Fibroblast of lung (primary cell): ENCODE measurements at regions not wholly inside any gene's neighbourhood (a gene's known extent, or its start where the extent isn't known, plus 50 kb on each side); places are given as distances from the start of the nearest gene placed in this dataset.

Source experiments
- DNase-seq, 2 donors: peaks; one replicate each; pipeline versions ENCODE4 v3.0.0 to v3.0.0-alpha.2; 2010; ENCODE audit warnings: low read depth in 2 of 2
- H2AFZ ChIP-seq: 2 replicates; pipeline ENCODE4 v1.5.1; 2012; ENCODE audit warnings: low read length, control low read depth, inconsistent platforms
- H3K27ac ChIP-seq: 2 replicates; pipeline ENCODE4 v1.5.1; 2011; ENCODE audit warnings: low read length, control low read depth; ENCODE audit not compliant: insufficient read depth
- H3K27me3 ChIP-seq: 2 replicates; pipeline ENCODE4 v1.5.1; 2011; ENCODE audit warnings: mild to moderate bottlenecking, low read length; ENCODE audit not compliant: control insufficient read depth, insufficient read depth
- H3K36me3 ChIP-seq: 2 replicates; pipeline ENCODE4 v1.5.1; 2011; ENCODE audit warnings: low read length; ENCODE audit not compliant: control insufficient read depth, insufficient read depth
- H3K4me1 ChIP-seq: 2 replicates; pipeline ENCODE4 v1.5.1; 2011; ENCODE audit warnings: low read length; ENCODE audit not compliant: control insufficient read depth, insufficient read depth; ENCODE audit errors: extremely low read depth
- H3K4me2 ChIP-seq: 2 replicates; pipeline ENCODE4 v1.5.1; 2011; ENCODE audit warnings: low read length, control low read depth; ENCODE audit not compliant: insufficient read depth; ENCODE audit errors: extremely low read depth
- H3K4me3 ChIP-seq, 4 experiments: fragments of 200-600 bp in 1 of 4; sonication (generic) in 1 of 4; replicated peaks in 1 of 4; 2 replicates each; pipeline ENCODE4 v1.5.1; 2011 to 2016; ENCODE audit warnings: low read length in 4 of 4, low read depth in 3 of 4, mild to moderate bottlenecking in 3 of 4, control low read depth in 2 of 4, inconsistent platforms in 1 of 4, mixed read lengths in 1 of 4; ENCODE audit not compliant: insufficient read depth in 1 of 4; ENCODE audit errors: control extremely low read depth in 1 of 4
- H3K79me2 ChIP-seq: 2 replicates; pipeline ENCODE4 v1.5.1; 2012; ENCODE audit warnings: mild to moderate bottlenecking, low read length, inconsistent platforms; ENCODE audit not compliant: control insufficient read depth, insufficient read depth
- H3K9ac ChIP-seq: 2 replicates; pipeline ENCODE4 v1.5.1; 2011; ENCODE audit warnings: mild to moderate bottlenecking, low read length, control low read depth; ENCODE audit not compliant: insufficient read depth
- H3K9me3 ChIP-seq: 2 replicates; pipeline ENCODE4 v1.5.1; 2012; ENCODE audit warnings: low read depth, low read length; ENCODE audit not compliant: control insufficient read depth, insufficient read depth
- H4K20me1 ChIP-seq: 2 replicates; pipeline ENCODE4 v1.5.1; 2011; ENCODE audit warnings: low read length; ENCODE audit not compliant: control insufficient read depth, insufficient read depth; ENCODE audit errors: extremely low read depth
- EZH2 ChIP-seq: IDR thresholded peaks from 2 replicates; pipeline ENCODE4 v1.5.1; 2012; ENCODE audit warnings: low read length, control low read depth, mild to moderate bottlenecking; ENCODE audit errors: missing control alignments
- TF ChIP-seq, protein P1 (sequence below), 2 donors: IDR thresholded peaks in 1 of 2; conservative IDR thresholded peaks in 1 of 2; 1 replicate in 1 of 2; 2 replicates in 1 of 2; pipeline ENCODE4 v1.5.1; 2011 to 2012; ENCODE audit warnings: low read length in 2 of 2, control low read depth in 1 of 2, inconsistent platforms in 1 of 2, low read depth in 1 of 2, mild to moderate bottlenecking in 1 of 2

GRCh38 chr20:11020712-11021111 is 346.9 kb upstream of the JAG1 start:
- Histone ChIP-seq H3K4me1 (no peaks in the 10 kb centered on the region), H3K9me3 (no peaks in the 10 kb centered on the region), H3K36me3 (no peaks in the 10 kb centered on the region), H3K79me2 (no peaks in the 10 kb centered on the region), H3K27ac (no peak overlapping the region), H2AFZ (no peak overlapping the region), H3K4me2 (no peak overlapping the region), H3K27me3 (no peaks in the 10 kb centered on the region), H3K4me3 (no peak overlapping the region), H3K9ac (no peak overlapping the region), H4K20me1 (no peaks in the 10 kb centered on the region)
- peak in 1 of 2 donors; percentile 19 for DNase-seq
- TF ChIP-seq EZH2 = no peak
- TF ChIP-seq, protein P1, sequence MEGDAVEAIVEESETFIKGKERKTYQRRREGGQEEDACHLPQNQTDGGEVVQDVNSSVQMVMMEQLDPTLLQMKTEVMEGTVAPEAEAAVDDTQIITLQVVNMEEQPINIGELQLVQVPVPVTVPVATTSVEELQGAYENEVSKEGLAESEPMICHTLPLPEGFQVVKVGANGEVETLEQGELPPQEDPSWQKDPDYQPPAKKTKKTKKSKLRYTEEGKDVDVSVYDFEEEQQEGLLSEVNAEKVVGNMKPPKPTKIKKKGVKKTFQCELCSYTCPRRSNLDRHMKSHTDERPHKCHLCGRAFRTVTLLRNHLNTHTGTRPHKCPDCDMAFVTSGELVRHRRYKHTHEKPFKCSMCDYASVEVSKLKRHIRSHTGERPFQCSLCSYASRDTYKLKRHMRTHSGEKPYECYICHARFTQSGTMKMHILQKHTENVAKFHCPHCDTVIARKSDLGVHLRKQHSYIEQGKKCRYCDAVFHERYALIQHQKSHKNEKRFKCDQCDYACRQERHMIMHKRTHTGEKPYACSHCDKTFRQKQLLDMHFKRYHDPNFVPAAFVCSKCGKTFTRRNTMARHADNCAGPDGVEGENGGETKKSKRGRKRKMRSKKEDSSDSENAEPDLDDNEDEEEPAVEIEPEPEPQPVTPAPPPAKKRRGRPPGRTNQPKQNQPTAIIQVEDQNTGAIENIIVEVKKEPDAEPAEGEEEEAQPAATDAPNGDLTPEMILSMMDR (conservative IDR thresholded peaks at IDR 0.05 in 1 of 2, IDR thresholded peaks at IDR 0.05 in 1 of 2; ENCODE audit: low read depth in 1 of 2, low read length in 2 of 2) = no peak

DNA sequence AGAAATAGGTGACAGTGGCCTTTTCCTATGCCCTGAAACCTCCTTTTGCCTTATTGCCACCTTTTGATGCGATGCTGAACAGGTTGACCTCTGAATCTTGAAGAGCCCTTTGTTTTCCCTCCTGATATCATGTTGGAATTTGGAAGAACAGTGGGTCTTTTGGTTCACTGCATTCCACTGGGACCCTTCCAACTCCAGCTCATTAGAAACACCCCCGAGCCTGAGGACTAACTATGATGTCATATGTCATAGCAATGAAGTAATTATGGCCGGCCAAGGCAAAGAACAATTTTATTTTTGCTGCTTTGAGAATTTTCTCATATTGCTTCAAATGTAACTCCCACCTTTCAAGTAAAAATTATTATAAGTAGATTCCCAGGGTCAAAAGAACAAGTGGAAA is 353.4 kb upstream of the JAG1 start:
- H3K4me1 ChIP-seq = no peaks in the 10 kb centered on the region
- H3K9me3 ChIP-seq = no peaks in the 10 kb centered on the region
- H3K36me3 ChIP-seq = no peaks in the 10 kb centered on the region
- H3K27ac ChIP-seq = no peak overlapping the region
- no peaks in the 10 kb centered on the region for H3K27me3 ChIP-seq
- no peak for DNase-seq
- H4K20me1 ChIP-seq = no peaks in the 10 kb centered on the region
- no peak overlapping the region for H3K4me3 ChIP-seq
- H3K79me2 ChIP-seq = no peaks in the 10 kb centered on the region
- no peak overlapping the region for H2AFZ ChIP-seq
- no peak overlapping the region for H3K4me2 ChIP-seq
- no peak overlapping the region for H3K9ac ChIP-seq
- TF ChIP-seq EZH2 = no peak
- TF ChIP-seq, protein P1 (conservative IDR thresholded peaks at IDR 0.05 in 1 of 2, IDR thresholded peaks at IDR 0.05 in 1 of 2; ENCODE audit: low read depth in 1 of 2, low read length in 2 of 2) = no peak

DNA sequence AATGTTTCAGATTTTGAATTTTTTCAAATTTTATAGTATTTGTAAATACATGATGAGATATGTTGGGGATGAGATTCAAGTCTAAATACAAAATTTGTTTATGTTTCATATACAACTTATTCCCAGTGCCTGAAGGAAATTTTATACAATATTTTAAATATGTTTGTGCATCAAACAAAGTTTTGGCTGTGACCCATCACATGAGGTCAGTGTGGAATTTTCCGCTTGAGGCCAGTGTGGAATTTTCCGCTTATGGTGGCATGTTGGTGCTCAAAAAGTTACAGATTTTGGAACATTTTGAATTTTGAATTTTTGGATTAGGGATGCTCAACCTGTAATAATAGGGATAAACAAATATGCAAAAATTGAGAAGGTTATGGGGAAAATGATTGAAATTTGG is 356.6 kb upstream of the JAG1 start:
- TF ChIP-seq, protein P1 (conservative IDR thresholded peaks at IDR 0.05 in 1 of 2, IDR thresholded peaks at IDR 0.05 in 1 of 2; ENCODE audit: low read depth in 1 of 2, low read length in 2 of 2) = no peak
- no peak for TF ChIP-seq EZH2
- no peak overlapping the region for H3K4me3 ChIP-seq
- no peak overlapping the region for H3K27ac ChIP-seq
- H3K79me2 ChIP-seq = no peaks in the 10 kb centered on the region
- DNase-seq = no peak
- H2AFZ ChIP-seq = no peak overlapping the region
- no peaks in the 10 kb centered on the region for H3K9me3 ChIP-seq
- H4K20me1 ChIP-seq = no peaks in the 10 kb centered on the region
- H3K36me3 ChIP-seq = no peaks in the 10 kb centered on the region
- H3K4me2 ChIP-seq = no peak overlapping the region
- H3K27me3 ChIP-seq = no peaks in the 10 kb centered on the region
- H3K9ac ChIP-seq = no peak overlapping the region
- no peaks in the 10 kb centered on the region for H3K4me1 ChIP-seq
